ENCODE measurements at regions not wholly inside any gene's neighbourhood (a gene's known extent, or its start where the extent isn't known, plus 50 kb on each side); places are given as distances from the start of the nearest gene placed in this dataset.

- no peaks in the 10 kb centered on the region for H3K27me3 ChIP-seq (ENCODE audit: insufficient read depth, low read length)
- H3K4me3 ChIP-seq (ENCODE audit: low read depth, low read length, poor library complexity, severe bottlenecking) = no peak overlapping the region
- H3K9me3 ChIP-seq (ENCODE audit: low read length) = no peaks in the 10 kb centered on the region
- H3K36me3 ChIP-seq (ENCODE audit: insufficient read depth, low read length) = no peaks in the 10 kb centered on the region
- H2AFZ ChIP-seq (ENCODE audit: low read length) = no peak overlapping the region
- no peaks in the 10 kb centered on the region for H3K79me2 ChIP-seq (ENCODE audit: insufficient read depth, low read length)
- H3F3A ChIP-seq (ENCODE audit: insufficient read depth, low read length) = no peaks in the 10 kb centered on the region
- H4K20me1 ChIP-seq (ENCODE audit: insufficient read depth, low read length) = no peaks in the 10 kb centered on the region
- TF ChIP-seq EZH2 (IDR thresholded peaks at IDR 0.05; ENCODE audit: borderline replicate concordance, low read length) = no peak
- TF ChIP-seq CTCF (IDR thresholded peaks at IDR 0.05; ENCODE audit: low read length) = no peak
- no peak overlapping the region for H3K27ac ChIP-seq (ENCODE audit: low read depth, low read length, poor library complexity, severe bottlenecking)
- H3K4me1 ChIP-seq (ENCODE audit: insufficient read depth, low read length, severe bottlenecking) = no peaks in the 10 kb centered on the region
- H3K9me2 ChIP-seq (ENCODE audit: low read depth, low read length) = no peaks in the 10 kb centered on the region
- H3K9ac ChIP-seq (ENCODE audit: low read length) = no peak overlapping the region
- no peak overlapping the region for H3K4me2 ChIP-seq (ENCODE audit: low read length)
These were observed 175.9 kb downstream of the SLC4A3 start for GRCh38 chr2:219803294-219803693.

DNA sequence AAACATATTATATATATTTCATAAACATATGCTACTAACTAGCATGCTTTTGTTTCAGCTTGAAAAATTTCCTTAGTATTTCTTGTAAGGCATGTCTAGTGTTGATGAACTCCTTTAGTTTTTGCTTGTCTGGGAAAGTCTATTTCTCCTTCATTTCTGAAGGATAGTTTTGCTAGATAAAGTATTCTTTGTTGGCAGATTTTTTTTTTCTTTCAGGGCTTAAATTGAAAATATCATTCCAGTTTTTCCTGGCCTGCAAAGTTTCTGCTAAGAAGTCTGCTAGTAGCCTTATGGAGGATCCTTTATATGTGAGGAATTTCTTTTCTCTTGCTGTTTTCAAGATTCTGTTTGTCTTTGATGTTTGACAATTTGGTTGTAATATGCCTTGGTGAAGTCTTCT lies 183.5 kb downstream of the SLC4A3 start:
- Histone ChIP-seq H3K9me2 (ENCODE audit: low read depth, low read length) (no peaks in the 10 kb centered on the region), H3K79me2 (ENCODE audit: insufficient read depth, low read length) (no peaks in the 10 kb centered on the region), H3K4me3 (ENCODE audit: low read depth, low read length, poor library complexity, severe bottlenecking) (no peak overlapping the region), H3K4me2 (ENCODE audit: low read length) (no peak overlapping the region), H2AFZ (ENCODE audit: low read length) (no peak overlapping the region), H4K20me1 (ENCODE audit: insufficient read depth, low read length) (no peaks in the 10 kb centered on the region), H3K36me3 (ENCODE audit: insufficient read depth, low read length) (no peaks in the 10 kb centered on the region), H3K9me3 (ENCODE audit: low read length) (no peaks in the 10 kb centered on the region), H3K27ac (ENCODE audit: low read depth, low read length, poor library complexity, severe bottlenecking) (no peak overlapping the region), H3K4me1 (ENCODE audit: insufficient read depth, low read length, severe bottlenecking) (no peaks in the 10 kb centered on the region), H3K9ac (ENCODE audit: low read length) (no peak overlapping the region), H3K27me3 (ENCODE audit: insufficient read depth, low read length) (no peaks in the 10 kb centered on the region), H3F3A (ENCODE audit: insufficient read depth, low read length) (no peaks in the 10 kb centered on the region)
- TF ChIP-seq EZH2 (IDR thresholded peaks at IDR 0.05; ENCODE audit: borderline replicate concordance, low read length) (no peak), CTCF (IDR thresholded peaks at IDR 0.05; ENCODE audit: low read length) (no peak)

DNA sequence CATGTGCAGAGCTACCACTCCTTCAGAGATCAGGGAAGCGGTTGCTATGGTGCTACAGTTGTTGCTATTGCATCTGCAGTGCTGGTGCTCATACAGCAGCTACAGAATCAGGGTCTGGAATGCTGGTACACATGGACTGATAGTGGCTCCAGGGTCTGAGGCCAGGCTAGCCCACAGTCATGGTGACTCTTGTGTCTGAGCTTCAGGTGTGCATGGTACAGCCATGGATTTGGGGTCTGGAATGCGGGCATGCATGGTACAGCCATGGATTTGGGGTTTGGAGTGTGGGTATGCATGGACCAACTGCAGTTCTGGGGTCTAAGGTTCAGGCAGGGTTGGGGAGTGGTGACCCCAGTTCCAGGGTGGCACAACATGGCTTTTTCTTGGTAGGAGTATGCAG lies 185.2 kb downstream of the SLC4A3 start:
- TF ChIP-seq CTCF (IDR thresholded peaks at IDR 0.05; ENCODE audit: low read length) (no peak), EZH2 (IDR thresholded peaks at IDR 0.05; ENCODE audit: borderline replicate concordance, low read length) (no peak)
- no peaks in the 10 kb centered on the region for H4K20me1 ChIP-seq (ENCODE audit: insufficient read depth, low read length)
- H2AFZ ChIP-seq (ENCODE audit: low read length) = no peak overlapping the region
- H3K27me3 ChIP-seq (ENCODE audit: insufficient read depth, low read length) = no peaks in the 10 kb centered on the region
- no peaks in the 10 kb centered on the region for H3K79me2 ChIP-seq (ENCODE audit: insufficient read depth, low read length)
- no peaks in the 10 kb centered on the region for H3K4me1 ChIP-seq (ENCODE audit: insufficient read depth, low read length, severe bottlenecking)
- H3K36me3 ChIP-seq (ENCODE audit: insufficient read depth, low read length) = no peaks in the 10 kb centered on the region
- H3K9me2 ChIP-seq (ENCODE audit: low read depth, low read length) = no peaks in the 10 kb centered on the region
- no peaks in the 10 kb centered on the region for H3K9me3 ChIP-seq (ENCODE audit: low read length)
- H3K4me3 ChIP-seq (ENCODE audit: low read depth, low read length, poor library complexity, severe bottlenecking) = no peak overlapping the region
- no peak overlapping the region for H3K27ac ChIP-seq (ENCODE audit: low read depth, low read length, poor library complexity, severe bottlenecking)
- H3K9ac ChIP-seq (ENCODE audit: low read length) = no peak overlapping the region
- no peak overlapping the region for H3K4me2 ChIP-seq (ENCODE audit: low read length)
- H3F3A ChIP-seq (ENCODE audit: insufficient read depth, low read length) = no peaks in the 10 kb centered on the region

Measured in OCI-LY1 (cell line).